Endodermal cell (in vitro differentiated cells): ENCODE measurements at regions not wholly inside any gene's neighbourhood (a gene's known extent, or its start where the extent isn't known, plus 50 kb on each side); places are given as distances from the start of the nearest gene placed in this dataset.

Source experiments
- DNase-seq: peaks from one replicate; pipeline ENCODE4 v3.0.0-alpha.2; 2017
- H3K27ac ChIP-seq: 2 replicates; pipeline ENCODE4 v1.5.1; 2013; ENCODE audit warnings: mild to moderate bottlenecking, low read depth, low read length, moderate library complexity
- H3K27me3 ChIP-seq: 2 replicates; pipeline ENCODE4 v1.6.1; 2013; ENCODE audit warnings: mild to moderate bottlenecking, low read length, moderate library complexity; ENCODE audit not compliant: insufficient read depth, control insufficient read depth, poor library complexity, severe bottlenecking
- H3K36me3 ChIP-seq: 2 replicates; pipeline ENCODE4 v1.7.0; 2013; ENCODE audit warnings: mild to moderate bottlenecking, low read length, moderate library complexity; ENCODE audit not compliant: control insufficient read depth, insufficient read depth
- H3K4me1 ChIP-seq: one replicate; pipeline ENCODE4 v1.7.0; 2013; ENCODE audit warnings: low read length; ENCODE audit not compliant: control insufficient read depth, insufficient read depth
- H3K4me3 ChIP-seq: 2 replicates; pipeline ENCODE4 v1.5.1; 2013; ENCODE audit warnings: mild to moderate bottlenecking, low read length, moderate library complexity
- H3K9ac ChIP-seq: 2 replicates; pipeline ENCODE4 v1.6.1; 2013; ENCODE audit warnings: mild to moderate bottlenecking, low read length, moderate library complexity; ENCODE audit not compliant: poor library complexity, severe bottlenecking; ENCODE audit errors: extremely low read depth
- H3K9me3 ChIP-seq: 2 replicates; pipeline ENCODE4 v1.6.1; 2013; ENCODE audit warnings: mild to moderate bottlenecking, low read length, moderate library complexity; ENCODE audit not compliant: control insufficient read depth
- H3K27ac Mint-ChIP-seq: 2 replicates; pipeline ENCODE4 v1.8.0; 2020; ENCODE audit warnings: mixed read lengths
- H3K27me3 Mint-ChIP-seq: 2 replicates; pipeline ENCODE4 v1.8.0; 2021; ENCODE audit warnings: mild to moderate bottlenecking, mixed read lengths; ENCODE audit not compliant: insufficient read depth
- H3K36me3 Mint-ChIP-seq: 2 replicates; pipeline ENCODE4 v1.8.0; 2020; ENCODE audit warnings: low read depth, mixed read lengths
- H3K4me1 Mint-ChIP-seq: 2 replicates; pipeline ENCODE4 v1.8.0; 2020; ENCODE audit warnings: mixed read lengths
- H3K4me3 Mint-ChIP-seq: 2 replicates; pipeline ENCODE4 v1.8.0; 2020; ENCODE audit warnings: mild to moderate bottlenecking, moderate library complexity, mixed read lengths
- H3K9me3 Mint-ChIP-seq: 2 replicates; pipeline ENCODE4 v1.8.0; 2020; ENCODE audit warnings: mild to moderate bottlenecking, mixed read lengths
- WGBS, 2 experiments: methylation state at CpG; one replicate each; pipeline versions ENCODE4 v1.1.5 to v1.1.7; 2013; ENCODE audit warnings: missing lambda C conversion rate in 2 of 2, mixed read lengths in 1 of 2; ENCODE audit not compliant: insufficient coverage in 1 of 2, insufficient read length in 1 of 2; 5-methylcytosine and 5-hydroxymethylcytosine counted together
- TF ChIP-seq, protein P1 (sequence below): fragments of 200-600 bp; sonication (generic); conservative IDR thresholded peaks from 2 replicates; pipeline ENCODE4 v1.5.0; 2021; ENCODE audit warnings: antibody characterized with exemption, mild to moderate bottlenecking

DNA sequence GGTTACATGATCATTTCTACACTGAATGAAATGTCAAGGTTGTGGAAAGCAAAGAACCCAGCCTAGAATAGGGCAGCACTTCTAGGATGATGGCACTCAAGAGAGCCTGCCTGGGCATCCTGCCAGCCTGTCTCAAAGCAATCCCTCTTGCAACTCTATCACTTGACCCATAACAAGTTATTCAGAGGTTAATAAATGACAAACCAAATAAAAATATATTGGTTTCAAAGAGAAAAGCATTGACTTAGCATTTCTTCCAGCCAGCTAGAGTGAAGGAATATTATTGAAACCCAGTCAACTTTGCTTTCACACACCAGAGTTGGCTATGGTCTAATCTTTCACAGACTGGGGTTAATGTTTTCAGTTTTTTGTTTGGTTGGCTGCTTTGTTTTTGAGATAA lies 214.6 kb upstream of the UBE2E2 start:
- H3K4me3 Mint-ChIP-seq = no peak overlapping the region
- TF ChIP-seq, protein P1, sequence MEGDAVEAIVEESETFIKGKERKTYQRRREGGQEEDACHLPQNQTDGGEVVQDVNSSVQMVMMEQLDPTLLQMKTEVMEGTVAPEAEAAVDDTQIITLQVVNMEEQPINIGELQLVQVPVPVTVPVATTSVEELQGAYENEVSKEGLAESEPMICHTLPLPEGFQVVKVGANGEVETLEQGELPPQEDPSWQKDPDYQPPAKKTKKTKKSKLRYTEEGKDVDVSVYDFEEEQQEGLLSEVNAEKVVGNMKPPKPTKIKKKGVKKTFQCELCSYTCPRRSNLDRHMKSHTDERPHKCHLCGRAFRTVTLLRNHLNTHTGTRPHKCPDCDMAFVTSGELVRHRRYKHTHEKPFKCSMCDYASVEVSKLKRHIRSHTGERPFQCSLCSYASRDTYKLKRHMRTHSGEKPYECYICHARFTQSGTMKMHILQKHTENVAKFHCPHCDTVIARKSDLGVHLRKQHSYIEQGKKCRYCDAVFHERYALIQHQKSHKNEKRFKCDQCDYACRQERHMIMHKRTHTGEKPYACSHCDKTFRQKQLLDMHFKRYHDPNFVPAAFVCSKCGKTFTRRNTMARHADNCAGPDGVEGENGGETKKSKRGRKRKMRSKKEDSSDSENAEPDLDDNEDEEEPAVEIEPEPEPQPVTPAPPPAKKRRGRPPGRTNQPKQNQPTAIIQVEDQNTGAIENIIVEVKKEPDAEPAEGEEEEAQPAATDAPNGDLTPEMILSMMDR = no peak
- no peak overlapping the region for H3K27ac Mint-ChIP-seq
- Histone ChIP-seq H3K27ac (no peak overlapping the region), H3K9ac (no peak overlapping the region), H3K27me3 (no peaks in the 10 kb centered on the region), H3K4me3 (no peak overlapping the region), H3K4me1 (peaks cover 2% of the 10 kb centered on the region), H3K9me3 (no peaks in the 10 kb centered on the region), H3K36me3 (no peaks in the 10 kb centered on the region)
- no peaks in the 10 kb centered on the region for H3K27me3 Mint-ChIP-seq
- peaks cover 4% of the 10 kb centered on the region for H3K9me3 Mint-ChIP-seq
- H3K4me1 Mint-ChIP-seq = no peaks in the 10 kb centered on the region
- DNase-seq = no peak
- no peaks in the 10 kb centered on the region for H3K36me3 Mint-ChIP-seq

DNA sequence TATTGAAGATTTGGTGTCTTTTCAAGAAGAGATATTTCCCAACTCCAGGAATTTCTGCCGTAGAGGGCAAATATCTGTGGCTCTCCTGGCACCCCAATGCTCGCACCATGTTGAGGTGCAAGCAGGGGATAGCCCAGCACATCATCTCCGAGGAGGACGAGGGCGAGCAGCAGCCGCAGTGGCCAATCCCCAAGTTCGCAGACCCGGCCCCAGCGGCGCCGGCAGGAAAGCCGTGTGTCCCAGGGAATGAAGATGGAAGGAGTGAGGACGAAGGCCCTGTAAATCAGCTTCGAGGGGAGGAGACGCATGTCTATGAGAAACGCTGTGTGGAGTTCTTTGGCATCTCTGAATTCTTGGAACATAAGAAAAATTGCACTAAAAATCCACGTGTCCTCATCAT lies 213.4 kb upstream of the UBE2E2 start:
- H3K9me3 ChIP-seq = no peaks in the 10 kb centered on the region
- H3K36me3 ChIP-seq = no peaks in the 10 kb centered on the region
- H3K4me1 Mint-ChIP-seq = no peaks in the 10 kb centered on the region
- H3K4me1 ChIP-seq = no peaks in the 10 kb centered on the region
- no peaks in the 10 kb centered on the region for H3K36me3 Mint-ChIP-seq
- no peak overlapping the region for H3K9ac ChIP-seq
- TF ChIP-seq, protein P1 = no peak
- no peak overlapping the region for H3K4me3 ChIP-seq
- WGBS, 2 experiments = 93 to 94% methylated on average over 17 of the region's 17 CpGs
- H3K9me3 Mint-ChIP-seq = peaks cover 4% of the 10 kb centered on the region
- no peak overlapping the region for H3K27ac Mint-ChIP-seq
- DNase-seq = no peak
- no peak overlapping the region for H3K27ac ChIP-seq
- no peak overlapping the region for H3K4me3 Mint-ChIP-seq
- no peaks in the 10 kb centered on the region for H3K27me3 ChIP-seq
- no peaks in the 10 kb centered on the region for H3K27me3 Mint-ChIP-seq

DNA sequence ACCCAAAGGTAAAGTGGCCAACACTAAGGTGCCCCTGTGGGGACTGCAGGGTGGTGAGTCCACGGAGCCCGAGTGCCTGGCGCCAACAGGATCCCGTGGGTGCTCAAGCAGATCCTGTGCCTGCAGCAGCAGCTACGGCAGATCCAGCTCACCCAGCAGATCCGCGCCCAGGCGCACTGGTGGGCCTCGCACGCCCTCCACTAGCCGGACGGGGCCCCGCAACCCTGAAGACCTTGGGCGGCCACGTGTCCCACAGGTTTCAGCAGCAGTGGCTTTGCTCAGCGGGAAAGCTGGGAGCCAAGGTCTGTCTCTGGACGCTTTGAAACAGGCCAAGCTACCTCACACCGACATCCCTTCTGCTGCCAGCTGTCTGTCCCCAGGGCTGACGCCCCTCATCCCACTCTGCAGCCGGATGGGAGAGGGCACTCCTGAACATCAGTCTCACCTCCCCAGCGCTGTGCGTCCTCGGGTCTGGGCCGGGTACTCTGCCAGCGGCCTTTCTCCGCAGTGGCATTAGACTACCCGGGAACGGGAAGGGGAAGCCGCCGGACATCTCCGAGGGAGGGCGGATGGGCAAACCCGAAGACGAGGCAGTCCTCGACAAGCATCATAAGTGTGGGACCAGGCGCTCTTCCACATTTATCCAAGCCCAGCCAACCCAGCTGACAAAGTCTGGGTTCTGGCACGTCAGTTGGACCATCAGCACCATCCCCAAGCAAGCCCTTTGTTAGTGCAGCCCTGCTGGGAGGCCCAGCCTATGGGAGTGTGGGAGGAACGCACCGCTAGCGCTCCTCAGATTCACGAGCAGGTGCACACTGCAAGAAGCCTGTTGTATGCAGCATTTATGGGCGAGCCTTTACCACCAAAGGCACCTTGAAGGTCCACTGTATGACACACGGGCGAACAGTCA lies 212.6 kb upstream of the UBE2E2 start:
- Mint-ChIP-seq H3K27me3 (no peaks in the 10 kb centered on the region), H3K27ac (no peak overlapping the region), H3K36me3 (no peaks in the 10 kb centered on the region), H3K4me3 (no peak overlapping the region), H3K4me1 (no peaks in the 10 kb centered on the region), H3K9me3 (peaks cover 4% of the 10 kb centered on the region)
- WGBS, 2 experiments = 94 to 98% methylated on average over 20 to 44 of the region's 44 CpGs
- Histone ChIP-seq H3K36me3 (no peaks in the 10 kb centered on the region), H3K9me3 (no peaks in the 10 kb centered on the region), H3K27me3 (no peaks in the 10 kb centered on the region), H3K27ac (no peak overlapping the region), H3K4me3 (no peak overlapping the region), H3K4me1 (no peaks in the 10 kb centered on the region), H3K9ac (no peak overlapping the region)
- DNase-seq = no peak
- TF ChIP-seq, protein P1 = no peak
